GM21786 (cell line): ENCODE measurements at regions not wholly inside any gene's neighbourhood (a gene's known extent, or its start where the extent isn't known, plus 50 kb on each side); places are given as distances from the start of the nearest gene placed in this dataset.

Experiments
- ATAC-seq: cut with Tn5 transposase; IDR thresholded peaks from one replicate; pipeline ENCODE4 v1.9.1; 2021; ENCODE audit not compliant: unreplicated experiment

GRCh38 chr10:28077889-28078288 is 79.0 kb upstream of the ODAD2 start:
- ATAC-seq = no peak

GRCh38 chr10:28075424-28075823 is 76.5 kb upstream of the ODAD2 start:
- no peak for ATAC-seq

GRCh38 chr10:28072573-28072972 is 73.7 kb upstream of the ODAD2 start:
- no peak for ATAC-seq

DNA sequence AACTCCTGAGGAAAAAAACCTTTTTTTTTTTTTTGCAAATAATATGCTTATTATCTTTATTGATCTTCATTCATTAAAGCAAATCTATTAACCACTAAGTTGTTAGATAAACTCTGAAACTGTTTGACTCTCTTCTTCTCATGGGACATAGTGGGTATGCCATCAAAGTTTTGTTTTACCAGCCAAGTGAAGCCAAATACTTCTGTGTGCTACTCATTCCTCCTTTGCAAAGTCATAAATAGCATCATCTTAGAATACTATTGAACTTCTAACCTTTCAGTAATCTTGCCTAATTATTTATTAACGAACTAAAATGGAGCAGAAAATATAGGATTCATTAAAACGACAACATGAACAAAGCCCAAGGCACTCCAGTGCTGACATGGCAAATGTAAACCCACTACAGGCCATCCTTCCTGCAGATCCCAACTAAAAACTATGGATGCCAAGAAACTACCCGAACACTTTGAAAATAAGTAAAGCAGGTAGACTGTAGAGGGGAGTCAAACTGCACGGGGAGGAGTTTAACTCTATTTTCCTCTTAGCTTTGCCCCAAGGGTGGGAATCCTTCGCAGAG is 61.2 kb upstream of the ODAD2 start:
- ATAC-seq = no peak

DNA sequence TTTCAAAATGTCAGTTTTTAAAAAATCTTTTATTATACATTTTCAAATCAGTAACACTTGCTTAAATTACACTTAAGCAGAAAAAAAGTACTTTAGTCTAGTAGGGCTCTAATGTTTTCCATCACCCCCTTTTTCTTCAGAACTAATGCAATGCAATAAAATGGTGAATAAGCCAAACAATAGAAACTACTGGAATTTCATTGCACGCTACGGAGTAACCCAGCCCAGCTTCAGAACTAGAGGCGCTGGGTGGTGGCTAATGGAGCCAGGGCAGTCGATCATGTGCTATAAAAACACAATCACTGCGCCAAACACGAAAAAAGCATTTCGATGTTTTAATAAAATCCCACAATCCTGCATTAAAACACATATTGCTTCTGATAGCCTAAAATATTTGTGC is 59.9 kb upstream of the ODAD2 start:
- ATAC-seq = no peak

GRCh38 chr10:28054228-28054860 is 55.5 kb upstream of the ODAD2 start:
- no peak for ATAC-seq

- no peak for ATAC-seq
Observed at GRCh38 chr10:28049286-28049685, 50.4 kb upstream of the ODAD2 start.
